Hepatocyte (in vitro differentiated cells): ENCODE measurements at regions not wholly inside any gene's neighbourhood (a gene's known extent, or its start where the extent isn't known, plus 50 kb on each side); places are given as distances from the start of the nearest gene placed in this dataset.

Experiments used
- DNase-seq: peaks from one replicate; pipeline ENCODE4 v3.0.0-alpha.2; 2016; ENCODE audit warnings: low spot score
- H2AFZ ChIP-seq: fragments of 200-600 bp; sonication (generic); 2 replicates; pipeline ENCODE4 v1.6.0; 2016; ENCODE audit warnings: antibody characterized with exemption, mild to moderate bottlenecking
- H3K27ac ChIP-seq: fragments of 200-600 bp; sonication (generic); 2 replicates; pipeline ENCODE4 v1.5.1; 2016; ENCODE audit warnings: mild to moderate bottlenecking
- H3K27me3 ChIP-seq: fragments of 200-600 bp; sonication (generic); 2 replicates; pipeline ENCODE4 v1.6.1; 2016
- H3K36me3 ChIP-seq: fragments of 200-600 bp; sonication (generic); replicated peaks from 2 replicates; pipeline ENCODE4 v1.5.1; 2016; ENCODE audit warnings: low read depth; ENCODE audit not compliant: insufficient read depth
- H3K4me1 ChIP-seq: fragments of 200-600 bp; sonication (generic); 2 replicates; pipeline ENCODE4 v1.5.1; 2016; ENCODE audit warnings: mild to moderate bottlenecking, moderate library complexity; ENCODE audit not compliant: insufficient read depth
- H3K4me2 ChIP-seq: fragments of 200-600 bp; sonication (generic); 2 replicates; pipeline ENCODE4 v1.6.0; 2016
- H3K4me3 ChIP-seq: fragments of 200-600 bp; sonication (generic); 2 replicates; pipeline ENCODE4 v1.5.1; 2016; ENCODE audit warnings: mild to moderate bottlenecking
- H3K79me2 ChIP-seq: fragments of 200-600 bp; sonication (generic); 2 replicates; pipeline ENCODE4 v1.6.0; 2017; ENCODE audit warnings: mild to moderate bottlenecking
- H3K9me2 ChIP-seq: fragments of 200-600 bp; sonication (generic); replicated peaks from 2 replicates; pipeline ENCODE4 v1.6.0; 2017; ENCODE audit warnings: mild to moderate bottlenecking; ENCODE audit not compliant: insufficient read depth
- H3K9me3 ChIP-seq: fragments of 200-600 bp; sonication (generic); 2 replicates; pipeline ENCODE4 v1.5.1; 2016; ENCODE audit warnings: low read depth, mild to moderate bottlenecking
- H4K20me1 ChIP-seq: fragments of 200-600 bp; sonication (generic); 2 replicates; pipeline ENCODE4 v1.6.0; 2016; ENCODE audit warnings: mild to moderate bottlenecking; ENCODE audit not compliant: insufficient read depth, poor library complexity, severe bottlenecking
- EZH2 ChIP-seq: fragments of 200-600 bp; sonication (generic); IDR thresholded peaks from 2 replicates; pipeline ENCODE4 v1.6.1; 2016; ENCODE audit warnings: antibody characterized with exemption, mild to moderate bottlenecking, borderline replicate concordance
- EZH2phosphoT487 ChIP-seq: fragments of 200-600 bp; sonication (generic); IDR thresholded peaks from one replicate; pipeline ENCODE4 v1.6.1; 2018; ENCODE audit warnings: antibody characterized with exemption, mild to moderate bottlenecking, low read depth, moderate library complexity; ENCODE audit not compliant: unreplicated experiment, severe bottlenecking
- WGBS: methylation state at CpG from one replicate; pipeline ENCODE4 v1.1.6; 2016; ENCODE audit warnings: low lambda C conversion rate; ENCODE audit errors: missing lambda C conversion rate; 5-methylcytosine and 5-hydroxymethylcytosine counted together
- TF ChIP-seq, protein P1 (sequence below): fragments of 200-600 bp; sonication (generic); IDR thresholded peaks from 2 replicates; pipeline ENCODE4 v1.5.1; 2016; ENCODE audit warnings: antibody characterized with exemption, mild to moderate bottlenecking; ENCODE audit not compliant: poor library complexity

DNA sequence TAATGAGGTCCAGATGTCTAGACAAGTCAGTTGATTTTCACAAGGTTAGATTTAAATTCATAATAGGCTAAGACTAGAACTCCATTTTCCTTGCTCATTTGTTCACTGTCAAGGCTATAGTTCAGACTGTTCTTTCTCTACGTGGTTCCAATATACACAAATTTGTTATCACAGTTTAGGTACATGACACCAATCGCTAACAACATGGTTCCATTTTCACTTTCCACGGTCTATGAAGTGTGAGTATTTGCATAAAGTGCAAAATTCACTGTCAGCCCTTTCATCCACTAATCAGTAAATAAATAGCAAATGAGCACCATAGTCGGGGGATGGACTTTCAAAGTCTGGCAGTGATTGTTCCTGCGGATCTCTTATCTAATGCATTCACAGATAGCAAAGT, 315.7 kb upstream of the SPOCK3 start:
- H3K4me2 ChIP-seq = peak overlapping the region; percentile 9
- DNase-seq = no peak
- no peaks in the 10 kb centered on the region for H3K9me2 ChIP-seq
- H3K4me3 ChIP-seq = no peak overlapping the region
- H3K4me1 ChIP-seq = no peaks in the 10 kb centered on the region
- TF ChIP-seq, protein P1, sequence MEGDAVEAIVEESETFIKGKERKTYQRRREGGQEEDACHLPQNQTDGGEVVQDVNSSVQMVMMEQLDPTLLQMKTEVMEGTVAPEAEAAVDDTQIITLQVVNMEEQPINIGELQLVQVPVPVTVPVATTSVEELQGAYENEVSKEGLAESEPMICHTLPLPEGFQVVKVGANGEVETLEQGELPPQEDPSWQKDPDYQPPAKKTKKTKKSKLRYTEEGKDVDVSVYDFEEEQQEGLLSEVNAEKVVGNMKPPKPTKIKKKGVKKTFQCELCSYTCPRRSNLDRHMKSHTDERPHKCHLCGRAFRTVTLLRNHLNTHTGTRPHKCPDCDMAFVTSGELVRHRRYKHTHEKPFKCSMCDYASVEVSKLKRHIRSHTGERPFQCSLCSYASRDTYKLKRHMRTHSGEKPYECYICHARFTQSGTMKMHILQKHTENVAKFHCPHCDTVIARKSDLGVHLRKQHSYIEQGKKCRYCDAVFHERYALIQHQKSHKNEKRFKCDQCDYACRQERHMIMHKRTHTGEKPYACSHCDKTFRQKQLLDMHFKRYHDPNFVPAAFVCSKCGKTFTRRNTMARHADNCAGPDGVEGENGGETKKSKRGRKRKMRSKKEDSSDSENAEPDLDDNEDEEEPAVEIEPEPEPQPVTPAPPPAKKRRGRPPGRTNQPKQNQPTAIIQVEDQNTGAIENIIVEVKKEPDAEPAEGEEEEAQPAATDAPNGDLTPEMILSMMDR = no peak
- TF ChIP-seq EZH2 = no peak
- TF ChIP-seq EZH2phosphoT487 = no peak
- no peak overlapping the region for H3K27ac ChIP-seq
- no peaks in the 10 kb centered on the region for H3K27me3 ChIP-seq
- no peak overlapping the region for H2AFZ ChIP-seq
- WGBS = 25% methylated on average over 5 of the region's 5 CpGs
- H4K20me1 ChIP-seq = no peaks in the 10 kb centered on the region
- no peaks in the 10 kb centered on the region for H3K79me2 ChIP-seq
- H3K36me3 ChIP-seq = no peaks in the 10 kb centered on the region
- no peaks in the 10 kb centered on the region for H3K9me3 ChIP-seq

DNA sequence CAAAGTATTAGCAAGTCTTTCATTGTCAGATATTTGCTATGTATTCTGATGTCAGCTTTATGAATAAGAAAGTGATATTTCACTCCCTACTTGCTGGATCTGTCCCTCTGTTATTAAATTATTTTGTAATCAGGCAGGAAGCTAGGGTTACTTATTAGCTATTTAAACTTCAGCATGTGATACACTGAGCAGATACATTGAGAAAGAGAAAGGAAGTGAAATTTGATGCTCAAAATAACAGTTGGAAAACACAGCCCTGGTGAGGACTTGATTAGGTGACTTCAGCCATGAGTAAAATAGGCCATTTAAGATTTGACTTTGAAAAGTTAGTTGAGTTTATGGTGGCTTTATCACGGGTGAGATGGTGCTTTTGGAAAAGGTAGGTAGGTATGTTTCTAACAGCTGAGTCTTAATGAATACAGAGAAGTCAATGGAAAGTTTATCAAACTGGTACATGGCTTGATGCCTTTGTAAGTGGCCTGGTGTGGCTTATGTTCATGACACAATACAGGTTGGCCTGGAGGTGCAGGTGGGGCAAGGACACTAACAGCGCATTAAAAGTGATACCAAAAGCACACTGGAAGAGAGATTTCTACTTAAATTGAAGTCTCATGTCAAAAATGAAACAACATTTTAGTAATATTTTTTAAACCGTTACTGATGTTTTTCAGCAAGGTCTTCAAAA, 321.2 kb upstream of the SPOCK3 start:
- Histone ChIP-seq H3K9me2 (no peaks in the 10 kb centered on the region), H4K20me1 (no peaks in the 10 kb centered on the region), H3K79me2 (no peaks in the 10 kb centered on the region), H3K36me3 (no peaks in the 10 kb centered on the region), H3K4me3 (no peak overlapping the region), H2AFZ (no peak overlapping the region), H3K27me3 (no peaks in the 10 kb centered on the region), H3K4me2 (no peak overlapping the region), H3K4me1 (no peaks in the 10 kb centered on the region), H3K9me3 (peaks cover under 1% of the 10 kb centered on the region), H3K27ac (no peak overlapping the region)
- WGBS = 60% methylated on average over 3 of the region's 3 CpGs
- DNase-seq = no peak
- TF ChIP-seq EZH2 (no peak), EZH2phosphoT487 (no peak)
- TF ChIP-seq, protein P1 = no peak

DNA sequence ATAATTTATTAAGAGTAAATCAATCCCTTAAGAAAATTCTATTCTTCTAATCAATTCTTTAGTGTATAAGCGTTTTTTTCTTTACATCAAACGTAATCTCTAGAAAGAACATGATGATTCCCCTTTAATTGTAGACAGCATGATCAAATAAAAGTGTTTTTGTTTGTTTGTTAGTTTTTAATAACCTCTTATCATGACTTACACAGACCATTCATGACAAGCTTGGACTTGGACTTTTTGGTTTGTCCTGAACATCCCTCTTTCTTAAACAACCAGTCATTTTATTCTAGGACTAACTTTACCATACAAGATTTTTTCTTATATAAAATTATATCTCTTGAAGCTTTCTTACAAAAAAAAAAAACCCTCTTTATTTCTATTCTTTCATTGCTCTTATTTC, 344.6 kb upstream of the SPOCK3 start:
- Histone ChIP-seq H3K36me3 (no peaks in the 10 kb centered on the region), H3K9me2 (no peaks in the 10 kb centered on the region), H3K27ac (no peak overlapping the region), H3K79me2 (no peaks in the 10 kb centered on the region), H3K27me3 (no peaks in the 10 kb centered on the region), H3K4me3 (no peak overlapping the region), H4K20me1 (no peaks in the 10 kb centered on the region), H3K4me1 (no peaks in the 10 kb centered on the region), H2AFZ (no peak overlapping the region), H3K4me2 (no peak overlapping the region), H3K9me3 (no peaks in the 10 kb centered on the region)
- no peak for DNase-seq
- whole genome bisulfite sequencing = 15% methylated on average over 2 of the region's 2 CpGs
- TF ChIP-seq, protein P1 = no peak
- TF ChIP-seq EZH2phosphoT487 (no peak), EZH2 (no peak)
